ENCODE measurements at regions not wholly inside any gene's neighbourhood (a gene's known extent, or its start where the extent isn't known, plus 50 kb on each side); places are given as distances from the start of the nearest gene placed in this dataset.

- DNase-seq (ENCODE audit: low read depth, low spot score), result no peak
- TF ChIP-seq, protein P1, sequence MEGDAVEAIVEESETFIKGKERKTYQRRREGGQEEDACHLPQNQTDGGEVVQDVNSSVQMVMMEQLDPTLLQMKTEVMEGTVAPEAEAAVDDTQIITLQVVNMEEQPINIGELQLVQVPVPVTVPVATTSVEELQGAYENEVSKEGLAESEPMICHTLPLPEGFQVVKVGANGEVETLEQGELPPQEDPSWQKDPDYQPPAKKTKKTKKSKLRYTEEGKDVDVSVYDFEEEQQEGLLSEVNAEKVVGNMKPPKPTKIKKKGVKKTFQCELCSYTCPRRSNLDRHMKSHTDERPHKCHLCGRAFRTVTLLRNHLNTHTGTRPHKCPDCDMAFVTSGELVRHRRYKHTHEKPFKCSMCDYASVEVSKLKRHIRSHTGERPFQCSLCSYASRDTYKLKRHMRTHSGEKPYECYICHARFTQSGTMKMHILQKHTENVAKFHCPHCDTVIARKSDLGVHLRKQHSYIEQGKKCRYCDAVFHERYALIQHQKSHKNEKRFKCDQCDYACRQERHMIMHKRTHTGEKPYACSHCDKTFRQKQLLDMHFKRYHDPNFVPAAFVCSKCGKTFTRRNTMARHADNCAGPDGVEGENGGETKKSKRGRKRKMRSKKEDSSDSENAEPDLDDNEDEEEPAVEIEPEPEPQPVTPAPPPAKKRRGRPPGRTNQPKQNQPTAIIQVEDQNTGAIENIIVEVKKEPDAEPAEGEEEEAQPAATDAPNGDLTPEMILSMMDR (IDR thresholded peaks at IDR 0.05; ENCODE audit: low read depth, low read length), result no peak
- in situ Hi-C loops (cut with HindIII; ENCODE audit: low sequenced_read_pairs), result no loop called here
- no peak overlapping the region for H3K4me3 ChIP-seq (ENCODE audit: low read depth, low read length)
Observed at GRCh38 chr6:91279740-91280493, 693.0 kb upstream of the MAP3K7 start.

DNA sequence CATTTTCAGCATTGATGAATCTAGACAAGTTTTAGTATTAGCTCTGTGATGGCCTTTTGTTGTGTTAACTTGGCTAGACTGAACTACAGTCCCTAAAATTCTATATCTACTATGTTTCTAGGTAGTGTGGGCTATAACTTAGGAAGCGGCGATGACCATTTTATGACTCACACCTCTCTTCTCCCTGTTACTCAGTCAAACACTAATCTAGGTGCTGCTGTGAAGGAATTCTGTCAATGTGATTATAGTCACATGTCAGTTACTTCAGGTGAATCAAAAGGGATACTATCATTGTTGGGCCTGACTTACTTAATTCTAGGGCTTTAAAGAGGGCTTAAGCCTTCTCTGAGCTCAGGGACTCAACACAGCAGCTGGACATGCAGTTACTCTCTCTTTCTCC is 691.5 kb upstream of the MAP3K7 start:
- no peak overlapping the region for H3K4me3 ChIP-seq (ENCODE audit: low read depth, low read length)
- no peak for DNase-seq (ENCODE audit: low read depth, low spot score)
- TF ChIP-seq, protein P1 (IDR thresholded peaks at IDR 0.05; ENCODE audit: low read depth, low read length), result no peak

DNA sequence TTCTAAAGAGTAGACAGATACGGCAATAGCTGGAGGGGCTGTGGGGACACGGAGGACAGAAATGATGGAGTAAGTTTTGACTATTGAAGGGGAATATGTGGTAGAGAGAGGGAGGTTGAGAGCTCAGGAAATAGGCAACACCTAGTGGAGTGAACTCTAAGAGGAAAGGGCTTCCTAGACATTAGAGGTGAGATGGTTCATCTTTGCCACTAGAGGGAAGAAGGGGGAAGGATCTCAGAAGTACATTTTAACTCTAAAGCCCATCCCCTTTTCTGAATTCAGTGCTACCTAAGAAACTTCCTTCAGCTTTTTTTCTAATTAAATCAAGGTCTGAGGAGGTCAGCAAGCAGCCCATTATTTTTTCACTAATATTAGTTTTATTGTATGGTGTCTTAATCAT is 689.4 kb upstream of the MAP3K7 start:
- peak; percentile 37 for DNase-seq (ENCODE audit: low read depth, low spot score)
- in situ Hi-C loops (cut with HindIII; ENCODE audit: low sequenced_read_pairs), result no loop called here
- no peak overlapping the region for H3K4me3 ChIP-seq (ENCODE audit: low read depth, low read length)
- TF ChIP-seq, protein P1 (IDR thresholded peaks at IDR 0.05; ENCODE audit: low read depth, low read length), result peak; percentile 57

More for the DNA sequence above, 691.5 kb upstream of the MAP3K7 start:
- in situ Hi-C loops (cut with HindIII; ENCODE audit: low sequenced_read_pairs), result no loop called here

GRCh38 chr6:91273729-91274128 is 686.9 kb upstream of the MAP3K7 start:
- TF ChIP-seq, protein P1 (IDR thresholded peaks at IDR 0.05; ENCODE audit: low read depth, low read length), result no peak
- peak; percentile 43 for DNase-seq (ENCODE audit: low read depth, low spot score)
- no peak overlapping the region for H3K4me3 ChIP-seq (ENCODE audit: low read depth, low read length)
- in situ Hi-C loops (cut with HindIII; ENCODE audit: low sequenced_read_pairs), result no loop called here

DNA sequence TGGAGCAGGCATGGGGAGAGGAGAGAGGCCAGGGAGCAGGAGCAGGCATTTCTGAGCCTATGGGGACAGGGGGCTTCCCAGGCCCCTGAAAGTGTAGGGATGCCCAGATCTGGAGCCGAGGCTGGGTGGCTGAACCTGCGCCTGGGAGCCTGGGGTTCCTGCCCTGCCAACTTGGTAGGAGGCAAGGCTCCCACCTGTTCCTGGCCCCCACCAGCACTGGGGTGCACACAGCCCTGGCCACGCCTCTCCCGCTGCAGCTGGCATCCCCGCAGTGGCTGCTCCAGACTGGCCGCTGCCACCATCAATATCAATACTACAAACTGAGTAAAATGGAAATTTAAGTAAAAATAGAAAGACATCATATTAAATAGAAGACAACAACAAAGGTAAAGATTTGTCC is 684.9 kb upstream of the MAP3K7 start:
- DNase-seq (ENCODE audit: low read depth, low spot score), result no peak
- TF ChIP-seq, protein P1 (IDR thresholded peaks at IDR 0.05; ENCODE audit: low read depth, low read length), result no peak
- H3K4me3 ChIP-seq (ENCODE audit: low read depth, low read length), result no peak overlapping the region
- in situ Hi-C loops (cut with HindIII; ENCODE audit: low sequenced_read_pairs), result no loop called here

DNA sequence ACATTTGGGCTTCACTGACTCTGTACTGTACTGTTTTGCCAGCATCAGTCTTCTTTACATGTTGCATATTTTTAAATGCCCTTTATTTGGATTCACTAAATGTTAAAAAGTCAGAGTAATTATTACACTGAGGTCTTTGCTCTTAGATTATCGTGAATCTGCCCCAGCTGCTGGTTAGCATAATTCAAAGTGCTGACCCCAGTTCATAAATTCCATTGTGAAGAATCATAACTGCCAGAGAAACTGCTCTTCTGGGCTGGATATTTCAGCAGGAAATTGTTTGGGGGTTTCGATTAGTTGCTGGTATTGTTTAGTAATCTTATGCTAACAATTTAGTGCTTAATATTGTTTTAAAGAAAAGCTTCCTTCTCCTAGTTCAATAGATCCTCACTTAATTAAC is 682.1 kb upstream of the MAP3K7 start:
- in situ Hi-C loops (cut with HindIII; ENCODE audit: low sequenced_read_pairs), result no loop called here
- DNase-seq (ENCODE audit: low read depth, low spot score), result peak; percentile 36
- no peak overlapping the region for H3K4me3 ChIP-seq (ENCODE audit: low read depth, low read length)
- TF ChIP-seq, protein P1 (IDR thresholded peaks at IDR 0.05; ENCODE audit: low read depth, low read length), result no peak

Data from astrocyte of the spinal cord (primary cell).